Thymus (tissue), 11 donors: ENCODE measurements at regions not wholly inside any gene's neighbourhood (a gene's known extent, or its start where the extent isn't known, plus 50 kb on each side); places are given as distances from the start of the nearest gene placed in this dataset.

ENCODE experiments used
- DNase-seq, 9 donors: peaks; one replicate each; pipeline ENCODE4 v3.0.0-alpha.2; 2013; ENCODE audit warnings: low spot score in 9 of 9, low read depth in 6 of 9, missing footprints in 1 of 9
- H3K27ac ChIP-seq, 2 donors: one replicate each; pipeline ENCODE4 v1.5.1; 2013; ENCODE audit warnings: control low read depth in 1 of 2, low read depth in 1 of 2, low read length in 1 of 2, mild to moderate bottlenecking in 1 of 2, moderate library complexity in 1 of 2
- H3K27me3 ChIP-seq, 2 donors: one replicate each; pipeline ENCODE4 v1.5.1; 2013; ENCODE audit warnings: low read length in 1 of 2; ENCODE audit not compliant: control insufficient read depth in 2 of 2, insufficient read depth in 1 of 2
- H3K36me3 ChIP-seq, 2 donors: one replicate each; pipeline ENCODE4 v1.5.1; 2013; ENCODE audit warnings: low read length in 1 of 2, mild to moderate bottlenecking in 1 of 2, moderate library complexity in 1 of 2; ENCODE audit not compliant: control insufficient read depth in 2 of 2, insufficient read depth in 2 of 2
- H3K4me1 ChIP-seq, 2 donors: one replicate each; pipeline ENCODE4 v1.5.1; 2013; ENCODE audit warnings: low read length in 2 of 2; ENCODE audit not compliant: control insufficient read depth in 2 of 2, insufficient read depth in 2 of 2
- H3K4me3 ChIP-seq, 2 donors: one replicate each; pipeline ENCODE4 v1.5.1; 2013; ENCODE audit warnings: low read length in 2 of 2, control low read depth in 1 of 2, mild to moderate bottlenecking in 1 of 2
- H3K9me3 ChIP-seq, 2 donors: one replicate each; pipeline ENCODE4 v1.5.1; 2013; ENCODE audit warnings: low read length in 1 of 2, mild to moderate bottlenecking in 1 of 2; ENCODE audit not compliant: control insufficient read depth in 2 of 2, insufficient read depth in 1 of 2
- WGBS: extraction: QIAGEN DNeasy Blood & Tissue Kit; methylation state at CpG from one replicate; pipeline ENCODE4 v1.1.7; 2013; 5-methylcytosine and 5-hydroxymethylcytosine counted together
- donor health status: healthy.

- H3K4me1 ChIP-seq = peaks cover 6 to 25% of the 10 kb centered on the region in 2 donors
- no peak overlapping the region for H3K4me3 ChIP-seq
- H3K9me3 ChIP-seq = no peaks in the 10 kb centered on the region
- no peaks in the 10 kb centered on the region for H3K27me3 ChIP-seq
- H3K36me3 ChIP-seq = no peaks in the 10 kb centered on the region
- H3K27ac ChIP-seq = no peak overlapping the region
- no peak for DNase-seq
- WGBS = 98% methylated on average over 22 of the region's 22 CpGs
Measured at GRCh38 chrX:39935411-39936064, 162.2 kb downstream of the BCOR start.

GRCh38 chrX:39936886-39937770 is 160.6 kb downstream of the BCOR start:
- peak in 4 of 9 donors; percentile 10 to 59 (median 42) for DNase-seq
- H3K9me3 ChIP-seq = no peaks in the 10 kb centered on the region
- H3K27me3 ChIP-seq = no peaks in the 10 kb centered on the region
- H3K4me1 ChIP-seq = peaks cover 6 to 25% of the 10 kb centered on the region in 2 donors
- H3K4me3 ChIP-seq = peak overlapping the region; percentile 29 to 40
- H3K27ac ChIP-seq = peak overlapping the region in 1 of 2 donors; percentile 77
- WGBS = 10% methylated on average over 18 of the region's 18 CpGs
- H3K36me3 ChIP-seq = no peaks in the 10 kb centered on the region

- WGBS = 97% methylated on average over 6 of the region's 6 CpGs
- Histone ChIP-seq H3K27me3 (no peaks in the 10 kb centered on the region), H3K9me3 (peaks cover 0 to 4% of the 10 kb centered on the region in 2 donors), H3K4me1 (peaks cover 6 to 25% of the 10 kb centered on the region in 2 donors), H3K27ac (no peak overlapping the region), H3K4me3 (peak overlapping the region in 1 of 2 donors; percentile 40), H3K36me3 (no peaks in the 10 kb centered on the region)
- no peak for DNase-seq
Measured at GRCh38 chrX:39938466-39938865, 159.3 kb downstream of the BCOR start.

- no peak overlapping the region for H3K27ac ChIP-seq
- H3K36me3 ChIP-seq = no peaks in the 10 kb centered on the region
- H3K9me3 ChIP-seq = peaks cover 0 to 4% of the 10 kb centered on the region in 2 donors
- H3K4me3 ChIP-seq = no peak overlapping the region
- H3K4me1 ChIP-seq = peaks cover 6 to 25% of the 10 kb centered on the region in 2 donors
- H3K27me3 ChIP-seq = no peaks in the 10 kb centered on the region
- DNase-seq = no peak
- WGBS = 97% methylated on average over 3 of the region's 3 CpGs
Measured at GRCh38 chrX:39939678-39940077, 158.1 kb downstream of the BCOR start.

GRCh38 chrX:39941332-39941920 is 156.3 kb downstream of the BCOR start:
- Histone ChIP-seq H3K9me3 (peaks cover 0 to 4% of the 10 kb centered on the region in 2 donors), H3K4me3 (no peak overlapping the region), H3K27me3 (no peaks in the 10 kb centered on the region), H3K4me1 (peaks cover 6 to 19% of the 10 kb centered on the region in 2 donors), H3K27ac (no peak overlapping the region), H3K36me3 (no peaks in the 10 kb centered on the region)
- WGBS = 98% methylated on average over 6 of the region's 6 CpGs
- no peak for DNase-seq

- 97% methylated on average over 6 of the region's 6 CpGs for WGBS
- Histone ChIP-seq H3K4me3 (no peak overlapping the region), H3K4me1 (peaks cover 0 to 21% of the 10 kb centered on the region in 2 donors), H3K27ac (no peak overlapping the region), H3K9me3 (peaks cover 0 to 4% of the 10 kb centered on the region in 2 donors), H3K27me3 (no peaks in the 10 kb centered on the region), H3K36me3 (no peaks in the 10 kb centered on the region)
- DNase-seq = no peak
Measured at GRCh38 chrX:39944416-39944815, 153.3 kb downstream of the BCOR start.

- Histone ChIP-seq H3K9me3 (peaks cover 0 to 4% of the 10 kb centered on the region in 2 donors), H3K4me1 (peaks cover 0 to 28% of the 10 kb centered on the region in 2 donors), H3K27me3 (no peaks in the 10 kb centered on the region), H3K4me3 (no peak overlapping the region), H3K27ac (no peak overlapping the region), H3K36me3 (no peaks in the 10 kb centered on the region)
- no peak for DNase-seq
Measured at GRCh38 chrX:39945709-39946108, 152.0 kb downstream of the BCOR start.

GRCh38 chrX:39946822-39947221 is 150.9 kb downstream of the BCOR start:
- no peaks in the 10 kb centered on the region for H3K36me3 ChIP-seq
- no peak for DNase-seq
- peaks cover 0 to 28% of the 10 kb centered on the region in 2 donors for H3K4me1 ChIP-seq
- peaks cover 0 to 4% of the 10 kb centered on the region in 2 donors for H3K9me3 ChIP-seq
- no peaks in the 10 kb centered on the region for H3K27me3 ChIP-seq
- no peak overlapping the region for H3K4me3 ChIP-seq
- 53% methylated on average over 4 of the region's 4 CpGs for WGBS
- H3K27ac ChIP-seq = no peak overlapping the region

- H3K27ac ChIP-seq = peak overlapping the region in 1 of 2 donors; percentile 41
- no peaks in the 10 kb centered on the region for H3K27me3 ChIP-seq
- peaks cover 4 to 39% of the 10 kb centered on the region in 2 donors for H3K4me1 ChIP-seq
- peak in 3 of 9 donors; percentile 12 to 63 (median 41) for DNase-seq
- H3K4me3 ChIP-seq = no peak overlapping the region
- no peaks in the 10 kb centered on the region for H3K9me3 ChIP-seq
- H3K36me3 ChIP-seq = no peaks in the 10 kb centered on the region
- 67% methylated on average over 11 of the region's 11 CpGs for WGBS
Measured at GRCh38 chrX:39948582-39948981, 149.2 kb downstream of the BCOR start.
